Gastroesophageal sphincter (tissue), 3 donors: ENCODE measurements at regions not wholly inside any gene's neighbourhood (a gene's known extent, or its start where the extent isn't known, plus 50 kb on each side); places are given as distances from the start of the nearest gene placed in this dataset.

Experiments
- CTCF ChIP-seq, 4 experiments: fragments of 200-600 bp in 2 of 4; fragments of 450-650 bp in 2 of 4; sonication (generic) in 1 of 4; IDR thresholded peaks; one replicate each; pipeline ENCODE4 v1.5.1; 2017 to 2019; ENCODE audit warnings: antibody characterized with exemption in 4 of 4, mild to moderate bottlenecking in 2 of 4, moderate library complexity in 2 of 4
- POLR2A ChIP-seq, 2 donors: fragments of 450-650 bp; IDR thresholded peaks; one replicate each; pipeline ENCODE4 v1.6.1; 2017; ENCODE audit warnings: antibody characterized with exemption in 2 of 2, mild to moderate bottlenecking in 2 of 2, moderate library complexity in 1 of 2

- TF ChIP-seq POLR2A (IDR thresholded peaks at IDR 0.05), result no peak
- TF ChIP-seq CTCF (IDR thresholded peaks at IDR 0.05), result no peak
Measured at GRCh38 chr9:1521547-1521946, 471.4 kb downstream of the DMRT2 start.
